Sigmoid colon (tissue), 6 donors: ENCODE measurements at regions not wholly inside any gene's neighbourhood (a gene's known extent, or its start where the extent isn't known, plus 50 kb on each side); places are given as distances from the start of the nearest gene placed in this dataset.

Experiments used
- DNase-seq: peaks from one replicate; pipeline ENCODE4 v3.0.0-alpha.2; 2019
- H3K27ac ChIP-seq, 4 donors: fragments of 200-600 bp; sonication (generic); one replicate each; pipeline ENCODE4 v1.5.1; 2016 to 2019; ENCODE audit warnings: mild to moderate bottlenecking in 1 of 4
- H3K27me3 ChIP-seq, 3 donors: fragments of 200-600 bp; sonication (generic); one replicate each; pipeline ENCODE4 v1.5.1; 2019; ENCODE audit warnings: mild to moderate bottlenecking in 1 of 3
- H3K36me3 ChIP-seq, 4 donors: fragments of 200-600 bp; sonication (generic); one replicate each; pipeline ENCODE4 v1.5.1; 2016 to 2019
- H3K4me1 ChIP-seq, 4 donors: fragments of 200-600 bp; sonication (generic); one replicate each; pipeline ENCODE4 v1.5.1; 2017 to 2019
- H3K4me3 ChIP-seq, 4 donors: fragments of 200-600 bp; sonication (generic); one replicate each; pipeline ENCODE4 v1.5.1; 2017 to 2019; ENCODE audit warnings: mild to moderate bottlenecking in 2 of 4, moderate library complexity in 1 of 4
- H3K9me3 ChIP-seq, 4 donors: fragments of 200-600 bp in 3 of 4; sonication (generic) in 3 of 4; one replicate each; pipeline versions ENCODE4 v1.5.1 to v1.6.1; 2013 to 2019
- CTCF ChIP-seq, 4 experiments: fragments of 450-650 bp in 3 of 4; fragments of 200-600 bp in 1 of 4; IDR thresholded peaks; one replicate each; pipeline ENCODE4 v1.5.1; 2016 to 2019; ENCODE audit warnings: antibody characterized with exemption in 4 of 4, mild to moderate bottlenecking in 3 of 4, moderate library complexity in 2 of 4
- EP300 ChIP-seq, 4 donors: sonication (generic); formaldehyde crosslinking; IDR thresholded peaks; one replicate each; pipeline ENCODE4 v1.6.1; 2017; ENCODE audit warnings: antibody characterized with exemption in 4 of 4
- POLR2A ChIP-seq, 2 donors: fragments of 450-650 bp; IDR thresholded peaks; one replicate each; pipeline ENCODE4 v1.6.1; 2016; ENCODE audit warnings: antibody characterized with exemption in 2 of 2, mild to moderate bottlenecking in 2 of 2, moderate library complexity in 2 of 2
- POLR2AphosphoS5 ChIP-seq, 4 donors: sonication (generic); formaldehyde crosslinking; IDR thresholded peaks; one replicate each; pipeline ENCODE4 v1.6.1; 2017; ENCODE audit warnings: antibody characterized with exemption in 4 of 4
- WGBS, 2 donors: extraction: QIAGEN DNeasy Blood & Tissue Kit; methylation state at CpG; one replicate each; pipeline ENCODE4 v1.1.7; 2013; 5-methylcytosine and 5-hydroxymethylcytosine counted together
- intact Hi-C: fragments of 100-400 bp; cut with DNase I; formaldehyde crosslinking; loops from one replicate; pipeline ENCODE4 v1.15.1; 2023
- donor health status: healthy with polysubstance abuse.
- donor health status: healthy.

- Histone ChIP-seq H3K27me3 (no peaks in the 10 kb centered on the region), H3K9me3 (no peaks in the 10 kb centered on the region), H3K36me3 (no peaks in the 10 kb centered on the region), H3K4me1 (no peaks in the 10 kb centered on the region), H3K4me3 (no peak overlapping the region), H3K27ac (no peak overlapping the region)
- 91 to 96% methylated on average over 1 of the region's 1 CpG for WGBS, 2 donors
- intact Hi-C loops, result no loop called here
- DNase-seq, result no peak
- TF ChIP-seq POLR2AphosphoS5 (IDR thresholded peaks at IDR 0.05), result no peak
- no peak for TF ChIP-seq EP300 (IDR thresholded peaks at IDR 0.05)
- TF ChIP-seq POLR2A (IDR thresholded peaks at IDR 0.05), result no peak
- no peak for TF ChIP-seq CTCF (IDR thresholded peaks at IDR 0.05)
Measured at GRCh38 chr4:35982318-35982717, 262.0 kb downstream of the ARAP2 start.

- 66 to 88% methylated on average over 1 of the region's 1 CpG for whole genome bisulfite sequencing, 2 donors
- H3K27me3 ChIP-seq, result no peaks in the 10 kb centered on the region
- no peaks in the 10 kb centered on the region for H3K36me3 ChIP-seq
- H3K4me3 ChIP-seq, result no peak overlapping the region
- no peaks in the 10 kb centered on the region for H3K4me1 ChIP-seq
- TF ChIP-seq POLR2A (IDR thresholded peaks at IDR 0.05) (no peak), POLR2AphosphoS5 (IDR thresholded peaks at IDR 0.05) (no peak), CTCF (IDR thresholded peaks at IDR 0.05) (no peak), EP300 (IDR thresholded peaks at IDR 0.05) (no peak)
- no peak for DNase-seq
- no peak overlapping the region for H3K27ac ChIP-seq
- intact Hi-C loops, result no loop called here
- no peaks in the 10 kb centered on the region for H3K9me3 ChIP-seq
Measured at GRCh38 chr4:35986537-35986936, 257.8 kb downstream of the ARAP2 start.

- Histone ChIP-seq H3K36me3 (no peaks in the 10 kb centered on the region), H3K27me3 (no peaks in the 10 kb centered on the region), H3K4me3 (no peak overlapping the region), H3K27ac (no peak overlapping the region), H3K4me1 (no peaks in the 10 kb centered on the region), H3K9me3 (no peaks in the 10 kb centered on the region)
- no peak for DNase-seq
- intact Hi-C loops, result no loop called here
- TF ChIP-seq CTCF (IDR thresholded peaks at IDR 0.05), result no peak
- no peak for TF ChIP-seq POLR2AphosphoS5 (IDR thresholded peaks at IDR 0.05)
- no peak for TF ChIP-seq POLR2A (IDR thresholded peaks at IDR 0.05)
- no peak for TF ChIP-seq EP300 (IDR thresholded peaks at IDR 0.05)
- WGBS, 2 donors, result 47 to 72% methylated on average over 2 of the region's 2 CpGs
Measured at GRCh38 chr4:35993606-35994005, 250.7 kb downstream of the ARAP2 start.

- Histone ChIP-seq H3K36me3 (no peaks in the 10 kb centered on the region), H3K4me3 (no peak overlapping the region), H3K27ac (no peak overlapping the region), H3K27me3 (no peaks in the 10 kb centered on the region), H3K9me3 (no peaks in the 10 kb centered on the region), H3K4me1 (no peaks in the 10 kb centered on the region)
- no peak for DNase-seq
- TF ChIP-seq POLR2AphosphoS5 (IDR thresholded peaks at IDR 0.05) (no peak), EP300 (IDR thresholded peaks at IDR 0.05) (no peak), POLR2A (IDR thresholded peaks at IDR 0.05) (no peak), CTCF (IDR thresholded peaks at IDR 0.05) (no peak)
- WGBS, 2 donors, result 64 to 68% methylated on average over 3 of the region's 3 CpGs
- intact Hi-C loops, result no loop called here
Measured at GRCh38 chr4:36000941-36001557, 243.3 kb downstream of the ARAP2 start.

GRCh38 chr4:36003051-36003450 is 241.3 kb downstream of the ARAP2 start:
- Histone ChIP-seq H3K4me3 (no peak overlapping the region), H3K27ac (no peak overlapping the region), H3K27me3 (no peaks in the 10 kb centered on the region), H3K4me1 (no peaks in the 10 kb centered on the region), H3K36me3 (no peaks in the 10 kb centered on the region), H3K9me3 (no peaks in the 10 kb centered on the region)
- 97% methylated on average over 12 of the region's 12 CpGs for WGBS, 2 donors
- no peak for DNase-seq
- intact Hi-C loops, result no loop called here
- TF ChIP-seq EP300 (IDR thresholded peaks at IDR 0.05) (no peak), POLR2A (IDR thresholded peaks at IDR 0.05) (no peak), POLR2AphosphoS5 (IDR thresholded peaks at IDR 0.05) (no peak), CTCF (IDR thresholded peaks at IDR 0.05) (no peak)
